OCI-LY7 (cell line): ENCODE measurements at regions not wholly inside any gene's neighbourhood (a gene's known extent, or its start where the extent isn't known, plus 50 kb on each side); places are given as distances from the start of the nearest gene placed in this dataset.

Source experiments
- CTCF ChIP-seq: fragments of 200-600 bp; sonication (generic); conservative IDR thresholded peaks from 2 replicates; pipeline ENCODE4 v1.5.1; 2014; ENCODE audit warnings: mild to moderate bottlenecking, antibody characterized with exemption, low read length, moderate library complexity, mixed read lengths
- EZH2phosphoT487 ChIP-seq: fragments of 200-600 bp; sonication (generic); IDR thresholded peaks from 2 replicates; pipeline ENCODE4 v1.6.1; 2018; ENCODE audit warnings: low read depth, borderline replicate concordance, mild to moderate bottlenecking, mixed run types, antibody characterized with exemption, low read length, moderate library complexity, mixed read lengths

- TF ChIP-seq CTCF: no peak
- no peak for TF ChIP-seq EZH2phosphoT487
Measured at GRCh38 chr1:157189096-157189495, 50.9 kb upstream of the ETV3 start.
